ENCODE measurements at regions not wholly inside any gene's neighbourhood (a gene's known extent, or its start where the extent isn't known, plus 50 kb on each side); places are given as distances from the start of the nearest gene placed in this dataset.

GRCh38 chr15:60208709-60209108, 189.1 kb downstream of the ANXA2 start:
- TF ChIP-seq POLR2A (IDR thresholded peaks at IDR 0.05) (no peak), CTCF (IDR thresholded peaks at IDR 0.05) (no peak)

All from testis (tissue), 2 donors.